HEK293 (cell line): ENCODE measurements at regions not wholly inside any gene's neighbourhood (a gene's known extent, or its start where the extent isn't known, plus 50 kb on each side); places are given as distances from the start of the nearest gene placed in this dataset.

Experiments
- ATF2 ChIP-seq: fragments of 450-650 bp; formaldehyde crosslinking; IDR thresholded peaks from 2 replicates; pipeline ENCODE4 v1.5.1; 2016; ENCODE audit warnings: missing biosample characterization, missing genetic modification characterization, low read depth
- CTCF ChIP-seq: fragments of 450-650 bp; formaldehyde crosslinking; IDR thresholded peaks from 2 replicates; pipeline ENCODE4 v1.5.1; 2016; ENCODE audit warnings: missing biosample characterization, missing genetic modification characterization
- KLF10 ChIP-seq: fragments of 450-650 bp; IDR thresholded peaks from 2 replicates; pipeline ENCODE4 v1.5.1; 2018; ENCODE audit warnings: missing biosample characterization, mild to moderate bottlenecking, missing genetic modification characterization
- ZNF121 ChIP-seq: fragments of 450-650 bp; formaldehyde crosslinking; IDR thresholded peaks from 2 replicates; pipeline ENCODE4 v1.5.1; 2016; ENCODE audit warnings: missing biosample characterization, missing genetic modification characterization
- ZNF140 ChIP-seq: fragments of 450-650 bp; formaldehyde crosslinking; IDR thresholded peaks from 2 replicates; pipeline ENCODE4 v1.5.1; 2016; ENCODE audit warnings: missing biosample characterization, missing genetic modification characterization
- ZNF423 ChIP-seq: fragments of 450-650 bp; formaldehyde crosslinking; IDR thresholded peaks from 2 replicates; pipeline ENCODE4 v1.5.1; 2016; ENCODE audit warnings: missing biosample characterization, missing genetic modification characterization
- ZNF433 ChIP-seq: fragments of 450-650 bp; formaldehyde crosslinking; IDR thresholded peaks from 2 replicates; pipeline ENCODE4 v1.5.1; 2016; ENCODE audit warnings: missing biosample characterization, missing genetic modification characterization, low read depth
- ZNF830 ChIP-seq: fragments of 450-650 bp; IDR thresholded peaks from 2 replicates; pipeline ENCODE4 v1.5.0; 2018; ENCODE audit warnings: missing biosample characterization, missing genetic modification characterization, low read depth, mild to moderate bottlenecking, moderate library complexity
- TF ChIP-seq, protein P1 (sequence below): fragments of 450-650 bp; formaldehyde crosslinking; IDR thresholded peaks from 2 replicates; pipeline ENCODE4 v1.5.1; 2016; ENCODE audit warnings: missing biosample characterization, missing genetic modification characterization
- TF ChIP-seq, protein P2 (sequence below): fragments of 450-650 bp; formaldehyde crosslinking; IDR thresholded peaks from 2 replicates; pipeline ENCODE4 v1.5.1; 2016; ENCODE audit warnings: missing biosample characterization, missing genetic modification characterization
- TF ChIP-seq, protein P3 (sequence below): fragments of 450-650 bp; formaldehyde crosslinking; optimal IDR thresholded peaks from 2 replicates; pipeline ENCODE3; 2016; ENCODE audit warnings: missing biosample characterization, mild to moderate bottlenecking, missing genetic modification characterization

DNA sequence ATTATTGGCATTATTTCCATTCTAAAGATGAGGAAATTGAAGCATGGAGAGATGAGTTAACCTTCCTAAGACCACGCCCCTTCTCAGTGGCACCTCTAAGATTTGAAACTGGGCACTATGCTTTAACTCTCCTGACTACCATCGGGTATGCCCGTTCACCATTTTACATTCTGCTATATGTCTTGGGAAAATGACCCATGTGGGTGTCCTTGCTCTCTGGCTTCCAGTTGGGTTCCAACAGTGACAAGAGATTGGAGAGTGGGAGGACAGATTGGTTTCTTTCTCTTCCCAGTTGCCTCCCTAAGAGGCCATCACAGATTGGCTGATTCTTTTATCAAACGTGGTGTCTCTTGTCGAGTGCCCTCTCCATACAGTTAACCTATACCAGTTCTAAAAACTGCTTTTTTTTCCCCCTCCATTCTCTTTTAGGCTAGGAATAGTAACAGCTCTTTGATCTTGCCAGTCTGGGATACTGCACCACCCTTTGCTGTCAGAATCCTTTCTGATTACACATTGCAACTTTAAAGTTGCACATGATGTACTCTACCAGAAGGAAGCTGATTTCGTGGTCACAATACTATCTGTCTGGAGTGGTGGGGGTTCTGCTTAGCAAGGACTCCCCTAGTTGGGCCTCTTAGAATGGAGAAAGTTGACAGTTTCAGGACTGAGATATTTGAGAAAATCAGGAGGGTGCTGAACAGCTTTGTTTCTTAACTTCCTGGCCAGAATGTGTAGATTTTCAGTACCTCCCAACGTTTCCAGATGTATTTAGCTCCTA, 88.0 kb upstream of the ELOVL5 start:
- TF ChIP-seq CTCF (no peak), ATF2 (no peak), ZNF121 (no peak), ZNF140 (tag by site-specific recombination) (no peak), ZNF433 (no peak), ZNF830 (tag by site-specific recombination) (no peak), KLF10 (tag by site-specific recombination) (no peak), ZNF423 (tag by site-specific recombination) (no peak)
- TF ChIP-seq, protein P1, sequence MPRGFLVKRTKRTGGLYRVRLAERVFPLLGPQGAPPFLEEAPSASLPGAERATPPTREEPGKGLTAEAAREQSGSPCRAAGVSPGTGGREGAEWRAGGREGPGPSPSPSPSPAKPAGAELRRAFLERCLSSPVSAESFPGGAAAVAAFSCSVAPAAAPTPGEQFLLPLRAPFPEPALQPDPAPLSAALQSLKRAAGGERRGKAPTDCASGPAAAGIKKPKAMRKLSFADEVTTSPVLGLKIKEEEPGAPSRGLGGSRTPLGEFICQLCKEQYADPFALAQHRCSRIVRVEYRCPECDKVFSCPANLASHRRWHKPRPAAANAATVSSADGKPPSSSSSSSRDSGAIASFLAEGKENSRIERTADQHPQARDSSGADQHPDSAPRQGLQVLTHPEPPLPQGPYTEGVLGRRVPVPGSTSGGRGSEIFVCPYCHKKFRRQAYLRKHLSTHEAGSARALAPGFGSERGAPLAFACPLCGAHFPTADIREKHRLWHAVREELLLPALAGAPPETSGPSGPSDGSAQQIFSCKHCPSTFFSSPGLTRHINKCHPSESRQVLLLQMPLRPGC (tag by site-specific recombination): no peak
- TF ChIP-seq, protein P2, sequence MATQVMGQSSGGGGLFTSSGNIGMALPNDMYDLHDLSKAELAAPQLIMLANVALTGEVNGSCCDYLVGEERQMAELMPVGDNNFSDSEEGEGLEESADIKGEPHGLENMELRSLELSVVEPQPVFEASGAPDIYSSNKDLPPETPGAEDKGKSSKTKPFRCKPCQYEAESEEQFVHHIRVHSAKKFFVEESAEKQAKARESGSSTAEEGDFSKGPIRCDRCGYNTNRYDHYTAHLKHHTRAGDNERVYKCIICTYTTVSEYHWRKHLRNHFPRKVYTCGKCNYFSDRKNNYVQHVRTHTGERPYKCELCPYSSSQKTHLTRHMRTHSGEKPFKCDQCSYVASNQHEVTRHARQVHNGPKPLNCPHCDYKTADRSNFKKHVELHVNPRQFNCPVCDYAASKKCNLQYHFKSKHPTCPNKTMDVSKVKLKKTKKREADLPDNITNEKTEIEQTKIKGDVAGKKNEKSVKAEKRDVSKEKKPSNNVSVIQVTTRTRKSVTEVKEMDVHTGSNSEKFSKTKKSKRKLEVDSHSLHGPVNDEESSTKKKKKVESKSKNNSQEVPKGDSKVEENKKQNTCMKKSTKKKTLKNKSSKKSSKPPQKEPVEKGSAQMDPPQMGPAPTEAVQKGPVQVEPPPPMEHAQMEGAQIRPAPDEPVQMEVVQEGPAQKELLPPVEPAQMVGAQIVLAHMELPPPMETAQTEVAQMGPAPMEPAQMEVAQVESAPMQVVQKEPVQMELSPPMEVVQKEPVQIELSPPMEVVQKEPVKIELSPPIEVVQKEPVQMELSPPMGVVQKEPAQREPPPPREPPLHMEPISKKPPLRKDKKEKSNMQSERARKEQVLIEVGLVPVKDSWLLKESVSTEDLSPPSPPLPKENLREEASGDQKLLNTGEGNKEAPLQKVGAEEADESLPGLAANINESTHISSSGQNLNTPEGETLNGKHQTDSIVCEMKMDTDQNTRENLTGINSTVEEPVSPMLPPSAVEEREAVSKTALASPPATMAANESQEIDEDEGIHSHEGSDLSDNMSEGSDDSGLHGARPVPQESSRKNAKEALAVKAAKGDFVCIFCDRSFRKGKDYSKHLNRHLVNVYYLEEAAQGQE: no peak
- TF ChIP-seq, protein P3, sequence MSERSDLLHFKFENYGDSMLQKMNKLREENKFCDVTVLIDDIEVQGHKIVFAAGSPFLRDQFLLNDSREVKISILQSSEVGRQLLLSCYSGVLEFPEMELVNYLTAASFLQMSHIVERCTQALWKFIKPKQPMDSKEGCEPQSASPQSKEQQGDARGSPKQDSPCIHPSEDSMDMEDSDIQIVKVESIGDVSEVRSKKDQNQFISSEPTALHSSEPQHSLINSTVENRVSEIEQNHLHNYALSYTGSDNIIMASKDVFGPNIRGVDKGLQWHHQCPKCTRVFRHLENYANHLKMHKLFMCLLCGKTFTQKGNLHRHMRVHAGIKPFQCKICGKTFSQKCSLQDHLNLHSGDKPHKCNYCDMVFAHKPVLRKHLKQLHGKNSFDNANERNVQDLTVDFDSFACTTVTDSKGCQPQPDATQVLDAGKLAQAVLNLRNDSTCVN (tag by site-specific recombination): no peak
